B cell (primary cell): ENCODE measurements at regions not wholly inside any gene's neighbourhood (a gene's known extent, or its start where the extent isn't known, plus 50 kb on each side); places are given as distances from the start of the nearest gene placed in this dataset.

Source experiments
- CTCF ChIP-seq: fragments of 200-600 bp; IDR thresholded peaks from one replicate; pipeline ENCODE4 v1.8.0; 2022; ENCODE audit warnings: antibody characterized with exemption, mild to moderate bottlenecking
- EZH2 ChIP-seq: IDR thresholded peaks from 2 replicates; pipeline ENCODE4 v1.6.1; 2012; ENCODE audit warnings: borderline replicate concordance, low read depth, mild to moderate bottlenecking, moderate library complexity, low read length; ENCODE audit not compliant: insufficient read depth, poor library complexity, severe bottlenecking

- TF ChIP-seq CTCF (no peak), EZH2 (no peak)
Measured at GRCh38 chr14:40838601-40839000, 768.1 kb upstream of the LRFN5 start.
